ENCODE measurements at regions not wholly inside any gene's neighbourhood (a gene's known extent, or its start where the extent isn't known, plus 50 kb on each side); places are given as distances from the start of the nearest gene placed in this dataset.

DNA sequence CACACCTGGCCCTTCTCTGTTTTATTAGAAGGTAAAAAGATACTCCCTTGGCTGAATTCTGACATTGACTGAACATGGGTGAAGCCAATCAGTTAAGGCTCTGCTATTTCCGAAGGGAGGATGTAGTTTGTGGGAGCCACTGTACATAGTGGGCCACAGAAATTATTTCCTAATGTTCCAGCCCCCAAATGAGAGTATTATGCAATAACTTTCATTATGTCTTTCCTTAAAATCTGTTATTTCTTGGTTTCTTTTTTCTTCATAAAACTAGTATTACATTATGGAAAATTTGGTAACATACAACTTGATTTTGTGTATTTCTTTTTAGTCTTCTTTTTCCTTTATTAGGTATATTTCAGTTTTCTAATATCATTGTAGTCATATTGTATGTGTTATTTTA lies 51.9 kb upstream of the EP300 start:
- TF ChIP-seq, protein P1, sequence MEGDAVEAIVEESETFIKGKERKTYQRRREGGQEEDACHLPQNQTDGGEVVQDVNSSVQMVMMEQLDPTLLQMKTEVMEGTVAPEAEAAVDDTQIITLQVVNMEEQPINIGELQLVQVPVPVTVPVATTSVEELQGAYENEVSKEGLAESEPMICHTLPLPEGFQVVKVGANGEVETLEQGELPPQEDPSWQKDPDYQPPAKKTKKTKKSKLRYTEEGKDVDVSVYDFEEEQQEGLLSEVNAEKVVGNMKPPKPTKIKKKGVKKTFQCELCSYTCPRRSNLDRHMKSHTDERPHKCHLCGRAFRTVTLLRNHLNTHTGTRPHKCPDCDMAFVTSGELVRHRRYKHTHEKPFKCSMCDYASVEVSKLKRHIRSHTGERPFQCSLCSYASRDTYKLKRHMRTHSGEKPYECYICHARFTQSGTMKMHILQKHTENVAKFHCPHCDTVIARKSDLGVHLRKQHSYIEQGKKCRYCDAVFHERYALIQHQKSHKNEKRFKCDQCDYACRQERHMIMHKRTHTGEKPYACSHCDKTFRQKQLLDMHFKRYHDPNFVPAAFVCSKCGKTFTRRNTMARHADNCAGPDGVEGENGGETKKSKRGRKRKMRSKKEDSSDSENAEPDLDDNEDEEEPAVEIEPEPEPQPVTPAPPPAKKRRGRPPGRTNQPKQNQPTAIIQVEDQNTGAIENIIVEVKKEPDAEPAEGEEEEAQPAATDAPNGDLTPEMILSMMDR (IDR thresholded peaks at IDR 0.05): no peak
- DNase-seq: no peak
- no peak overlapping the region for H3K4me3 ChIP-seq
- H3K4me1 ChIP-seq: no peaks in the 10 kb centered on the region
- H3K36me3 ChIP-seq: no peaks in the 10 kb centered on the region
- H3K9me3 ChIP-seq: no peaks in the 10 kb centered on the region
- no peak overlapping the region for H3K27ac ChIP-seq
- peaks cover 0 to 3% of the 10 kb centered on the region in 2 donors for H3K27me3 ChIP-seq
- intact Hi-C loops (cut with DNase I; ENCODE audit: low total_unique reads): no loop called here

DNA sequence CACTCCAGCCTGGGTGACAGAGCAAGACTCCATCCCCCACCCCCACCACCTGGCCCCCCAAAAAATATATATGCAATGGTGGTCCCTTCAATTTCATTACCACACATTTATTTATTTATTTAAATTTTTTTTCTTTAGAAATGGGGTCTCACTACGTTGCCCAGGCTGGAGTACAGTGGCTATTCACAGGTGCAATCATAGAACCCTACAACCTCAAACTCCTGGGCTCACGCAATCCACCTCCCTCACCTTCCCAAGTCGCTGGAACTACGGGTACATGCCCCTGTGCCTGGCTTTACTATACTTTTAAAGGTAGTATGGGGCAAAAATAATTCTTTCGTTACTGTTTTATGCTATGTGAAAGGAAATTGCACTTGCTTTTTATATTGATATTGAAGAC lies 50.9 kb upstream of the EP300 start:
- Histone ChIP-seq H3K27me3 (peaks cover 0 to 3% of the 10 kb centered on the region in 2 donors), H3K36me3 (no peaks in the 10 kb centered on the region), H3K4me3 (no peak overlapping the region), H3K27ac (no peak overlapping the region), H3K9me3 (no peaks in the 10 kb centered on the region), H3K4me1 (no peaks in the 10 kb centered on the region)
- TF ChIP-seq, protein P1 (IDR thresholded peaks at IDR 0.05): no peak
- intact Hi-C loops (cut with DNase I; ENCODE audit: low total_unique reads): no loop called here
- no peak for DNase-seq
